CD4-positive, alpha-beta T cell treated with Interleukin-1 beta for 1 hour (primary cell): ENCODE measurements at regions not wholly inside any gene's neighbourhood (a gene's known extent, or its start where the extent isn't known, plus 50 kb on each side); places are given as distances from the start of the nearest gene placed in this dataset.

Experiments used
- DNase-seq, 2 donors: peaks; one replicate each; pipeline ENCODE4 v3.0.0-alpha.2; 2020 to 2022

DNA sequence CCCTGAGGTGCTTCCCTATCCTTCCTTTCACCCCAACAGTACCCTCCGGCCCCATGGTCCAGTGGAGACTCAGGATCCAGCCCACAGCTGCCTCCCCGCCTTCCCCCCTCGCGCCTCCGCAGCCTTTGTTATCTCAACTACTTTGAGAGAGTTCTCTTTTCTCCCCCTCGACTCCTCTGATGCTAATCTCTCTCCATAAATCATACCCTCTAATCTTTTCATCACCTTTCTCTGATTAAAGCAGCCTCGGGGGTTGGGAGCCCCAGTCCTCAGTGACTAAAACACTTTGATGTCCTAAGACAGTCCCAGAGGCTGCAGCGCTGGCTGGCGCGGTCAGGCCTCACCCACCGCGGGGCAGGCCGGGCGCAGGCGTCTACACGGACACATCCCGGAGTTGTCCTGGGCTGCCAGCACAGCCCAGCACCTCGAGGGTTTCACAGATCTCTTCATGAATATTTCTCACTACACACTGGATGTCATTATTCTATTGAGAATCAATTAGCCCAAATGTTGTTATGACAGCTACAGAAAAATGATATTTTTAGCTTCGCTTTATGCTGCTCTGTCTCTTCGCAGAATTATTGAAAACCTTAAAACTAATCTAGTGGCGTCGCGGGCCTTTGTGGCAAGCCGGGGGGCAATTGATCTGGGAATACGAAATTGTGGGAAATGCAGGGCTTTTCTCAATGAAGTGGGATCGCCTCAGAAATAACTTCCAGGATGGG is 289.5 kb downstream of the RRAGC start:
- DNase-seq: no peak

DNA sequence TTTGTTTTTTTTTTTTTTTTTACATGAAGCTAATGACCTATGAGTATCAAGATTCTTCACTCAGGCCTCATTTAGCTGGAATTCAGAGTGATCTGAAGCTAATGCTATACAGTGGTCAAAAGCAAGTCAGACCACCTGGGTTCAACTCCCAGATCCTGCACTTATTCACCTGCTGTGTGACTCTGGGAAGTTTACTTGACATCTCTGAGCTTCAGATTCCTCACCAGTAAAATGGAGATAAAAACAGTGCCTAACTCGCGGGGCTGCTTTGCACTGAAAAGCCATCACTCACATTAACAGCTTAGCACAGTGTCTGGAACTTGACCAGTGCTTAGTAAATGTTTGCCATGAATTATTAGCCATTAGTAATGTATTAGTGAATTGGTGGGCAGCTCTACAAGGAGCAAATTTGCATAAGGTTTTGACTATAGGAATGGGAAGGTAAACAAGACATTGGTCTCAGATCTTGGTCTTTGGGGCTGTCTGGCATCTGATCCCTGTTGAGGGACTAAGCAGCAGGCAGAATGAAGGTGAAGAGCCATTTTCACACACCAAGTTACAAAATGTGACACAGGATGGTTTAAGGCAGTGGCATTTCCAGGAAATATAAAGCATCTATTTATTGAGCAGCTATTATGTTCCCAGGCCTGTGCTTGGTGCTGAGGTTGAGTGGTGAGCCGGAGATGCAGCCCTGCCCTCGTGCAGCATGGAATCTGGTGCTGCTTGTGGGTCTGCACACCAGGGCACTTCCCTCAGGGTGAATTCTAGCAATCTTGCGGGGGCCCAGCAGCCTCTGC is 291.3 kb downstream of the RRAGC start:
- no peak for DNase-seq

DNA sequence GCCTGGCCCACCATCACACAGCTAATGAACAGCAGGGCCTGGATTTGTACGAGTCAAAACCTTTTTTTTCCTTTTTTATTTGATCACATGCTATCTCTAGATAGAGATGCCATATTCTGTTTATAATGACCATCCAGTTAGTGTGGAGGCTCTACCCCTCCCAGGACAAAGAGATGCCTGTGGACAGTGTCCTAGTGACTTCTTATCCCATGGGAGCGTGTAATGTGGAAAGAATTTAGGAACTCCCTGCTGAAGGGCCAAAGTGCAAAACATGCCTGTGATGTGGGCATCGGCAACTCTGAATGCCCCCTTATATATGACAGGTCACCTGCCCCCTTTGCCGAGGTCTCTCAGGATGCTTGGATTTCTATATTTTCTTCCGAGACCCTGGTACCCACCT is 292.2 kb downstream of the RRAGC start:
- no peak for DNase-seq

DNA sequence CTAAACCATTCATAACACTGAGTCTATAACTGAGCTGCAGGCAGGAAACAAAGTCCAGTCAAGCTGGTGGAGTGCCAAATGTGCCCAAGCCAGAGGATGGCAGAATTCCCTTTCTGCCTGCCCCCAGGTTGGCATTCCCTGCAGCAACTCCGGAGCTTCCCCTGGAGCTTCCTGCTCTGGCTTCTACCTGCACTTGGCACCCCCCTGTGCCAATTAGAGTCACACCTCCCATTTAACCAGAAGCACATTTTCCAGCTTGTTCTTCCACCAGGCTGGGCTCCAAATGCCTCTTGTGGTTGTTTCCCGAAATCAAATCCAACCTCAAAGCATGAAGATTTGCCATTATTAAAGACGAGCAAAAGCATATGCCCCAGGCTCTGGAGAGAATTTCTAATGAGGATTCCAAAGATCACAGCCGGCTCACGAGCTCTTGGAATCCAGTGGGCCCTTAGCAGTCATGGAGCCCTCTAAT is 294.5 kb downstream of the RRAGC start:
- no peak for DNase-seq

DNA sequence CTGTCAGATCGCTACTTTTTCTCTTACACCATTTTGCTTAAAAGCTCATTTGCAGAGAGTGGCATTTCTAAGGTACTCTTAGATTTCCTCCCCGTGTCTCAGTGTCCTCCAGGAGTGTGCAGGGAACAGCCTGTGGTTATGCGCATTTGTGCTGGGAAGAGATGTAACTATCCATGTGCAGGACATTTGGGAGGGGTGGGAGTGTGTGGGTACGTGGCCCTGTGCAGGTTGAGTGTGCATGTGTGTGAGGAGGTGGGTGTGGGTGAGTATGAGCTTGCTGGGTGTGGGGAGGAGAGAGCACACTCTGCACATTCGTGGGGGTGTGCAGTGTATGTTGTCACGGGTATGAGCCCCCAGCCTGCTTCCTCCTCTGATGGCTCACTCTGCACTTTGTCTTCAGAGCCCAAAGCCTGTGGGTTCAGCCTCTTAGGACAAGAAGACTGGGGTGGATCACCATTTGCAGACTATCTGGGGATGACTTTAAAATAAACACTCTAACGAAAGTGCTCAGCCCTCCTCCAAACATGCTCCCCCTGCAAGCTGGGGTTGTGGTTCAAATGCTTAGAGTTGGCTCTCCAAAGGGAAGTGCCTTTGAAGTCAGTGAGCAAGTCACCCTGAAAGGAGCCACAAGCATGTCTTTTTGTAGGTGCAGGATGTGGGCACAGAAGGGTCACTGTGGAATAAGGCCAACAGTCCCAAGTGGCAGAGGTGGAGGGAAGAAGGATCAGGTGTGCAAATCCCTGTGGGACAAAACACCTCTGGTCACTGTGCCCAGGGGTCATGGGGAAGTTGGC is 295.4 kb downstream of the RRAGC start:
- DNase-seq: no peak

DNA sequence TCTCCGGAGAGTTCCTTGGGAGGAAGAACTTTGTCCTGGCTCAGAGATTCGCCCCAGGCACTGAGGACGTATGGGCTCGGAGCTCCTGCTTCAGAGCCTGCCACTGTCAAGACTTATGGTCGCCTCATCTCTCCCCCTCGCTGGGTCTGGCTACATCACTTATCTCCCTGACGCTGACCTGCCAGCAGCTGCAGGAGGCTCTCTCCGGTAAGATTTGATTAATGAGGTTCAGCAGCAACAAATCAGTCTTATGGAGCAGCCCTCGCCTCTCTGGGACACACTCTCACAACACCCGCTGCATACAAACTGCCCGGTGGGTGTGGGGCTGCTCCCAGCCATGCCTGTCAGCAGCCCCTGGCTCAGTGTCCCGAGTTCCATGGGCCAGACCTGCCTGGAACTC is 297.8 kb downstream of the RRAGC start:
- DNase-seq: no peak

DNA sequence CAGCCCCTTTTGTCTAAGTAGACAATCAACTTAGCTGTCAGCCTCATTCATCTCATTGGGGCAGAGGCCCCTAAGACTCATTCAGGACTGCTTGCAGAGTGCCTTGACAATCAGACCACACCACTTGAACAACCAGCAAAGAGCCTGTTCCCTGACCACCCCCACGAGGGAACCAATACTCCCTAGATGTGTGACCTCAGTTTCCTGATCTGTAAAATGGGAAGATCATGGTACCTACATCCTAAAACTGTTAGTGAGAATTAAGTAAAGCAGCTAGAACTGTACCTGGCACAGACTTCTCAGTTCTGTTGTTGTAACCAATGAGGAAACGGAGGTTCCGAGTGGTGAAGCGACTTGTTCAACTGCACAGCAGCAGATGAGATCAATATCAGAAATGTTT is 298.5 kb downstream of the RRAGC start:
- DNase-seq: no peak

DNA sequence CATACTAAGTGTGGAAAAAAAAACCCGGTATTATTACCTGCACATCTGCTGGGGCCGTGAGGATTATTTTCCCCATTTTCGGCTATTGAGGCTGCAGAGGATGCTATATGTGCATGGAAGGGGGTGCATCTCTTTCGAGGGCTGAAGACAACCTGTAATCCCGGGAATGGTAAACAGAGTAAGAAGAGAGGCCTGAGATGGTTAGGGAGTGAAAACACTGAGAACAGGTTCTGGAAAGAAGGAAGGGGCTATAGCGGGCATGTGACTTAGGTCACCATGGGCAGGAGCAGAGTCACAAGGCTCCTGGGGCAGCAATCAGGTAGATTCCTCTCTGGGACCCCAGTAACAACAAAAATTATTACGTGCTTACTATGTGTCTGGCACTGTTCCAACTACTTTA is 299.1 kb downstream of the RRAGC start:
- no peak for DNase-seq

DNA sequence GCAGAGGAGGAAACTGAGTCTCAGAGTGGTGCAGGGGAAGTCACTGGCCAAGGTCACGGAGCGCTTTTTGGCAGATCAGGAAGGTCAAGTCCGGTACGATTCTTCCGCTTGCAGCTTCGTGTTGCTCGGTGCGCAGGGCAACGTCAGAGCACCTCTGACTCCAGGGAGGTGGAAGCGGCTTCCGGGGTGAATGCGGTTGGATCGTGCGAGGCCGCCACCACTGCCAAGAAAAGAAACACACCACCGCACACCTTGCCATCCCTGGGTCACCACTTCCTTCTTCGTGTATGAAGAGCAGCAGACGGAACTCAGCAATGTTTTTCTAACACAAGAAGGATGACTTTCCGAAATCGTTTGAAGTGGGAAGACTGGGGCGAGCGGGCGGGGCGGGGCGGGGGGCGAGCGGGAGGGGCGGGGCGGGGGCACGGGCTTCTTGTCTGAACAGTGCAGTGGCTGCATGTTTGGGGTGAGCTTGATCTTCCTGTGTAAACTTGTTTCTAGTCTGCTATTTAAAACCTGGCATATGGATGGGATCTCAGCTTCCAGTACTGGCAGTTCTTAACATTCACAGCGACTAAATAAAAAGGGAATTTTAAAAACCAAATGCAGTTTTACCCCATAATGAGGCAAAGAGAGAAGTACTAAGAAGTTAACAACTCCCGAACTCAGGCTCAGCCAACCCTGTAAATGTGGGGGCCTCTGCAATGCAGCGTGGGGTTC is 300.0 kb downstream of the RRAGC start:
- peak; percentile 82 to 87 for DNase-seq

DNA sequence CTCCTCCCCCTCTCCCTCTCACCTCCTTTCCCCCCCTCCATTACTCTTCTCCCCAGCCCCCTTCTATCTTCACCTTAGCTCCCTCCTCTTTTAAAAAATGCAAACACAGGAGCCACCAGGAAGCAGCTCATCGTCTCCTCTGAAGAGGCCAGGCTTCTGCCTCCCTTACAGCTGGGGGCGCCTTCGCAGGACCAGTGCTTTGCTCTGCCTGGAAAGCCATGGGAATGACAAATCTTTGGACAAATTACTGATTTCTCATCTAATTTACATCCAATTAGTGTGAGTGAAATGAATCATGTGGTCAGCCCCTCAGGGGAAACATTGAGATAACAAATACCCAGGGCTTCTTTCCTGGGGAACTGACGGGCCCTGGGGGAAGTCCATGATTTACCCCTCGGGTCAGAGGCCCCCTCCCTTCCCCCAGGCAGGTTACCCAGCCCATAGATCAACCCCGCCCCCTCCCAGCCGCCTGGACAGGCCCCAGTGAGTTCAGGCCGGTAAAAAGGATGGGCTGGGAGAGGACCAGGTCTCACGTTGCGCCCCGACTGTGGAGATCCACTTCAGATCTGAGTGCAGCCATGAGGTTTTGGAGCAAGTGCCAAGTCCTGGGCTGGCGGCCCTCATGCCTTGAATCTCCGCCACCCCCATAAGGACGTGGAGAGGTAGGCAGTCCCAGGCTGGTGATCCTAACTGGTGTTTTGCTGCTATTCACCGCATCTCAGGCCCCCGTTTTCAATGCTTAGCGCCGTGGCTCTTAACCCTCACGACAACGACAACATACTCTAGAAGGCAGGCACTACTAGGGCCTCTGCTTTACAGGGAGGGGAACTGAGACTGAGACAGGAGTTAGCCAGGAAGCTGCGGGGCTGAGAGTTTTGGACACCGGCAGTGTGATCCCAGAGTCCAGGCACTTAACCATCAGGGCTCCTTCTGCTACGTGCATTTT is 300.8 kb downstream of the RRAGC start:
- DNase-seq: peak; percentile 2 to 3

DNA sequence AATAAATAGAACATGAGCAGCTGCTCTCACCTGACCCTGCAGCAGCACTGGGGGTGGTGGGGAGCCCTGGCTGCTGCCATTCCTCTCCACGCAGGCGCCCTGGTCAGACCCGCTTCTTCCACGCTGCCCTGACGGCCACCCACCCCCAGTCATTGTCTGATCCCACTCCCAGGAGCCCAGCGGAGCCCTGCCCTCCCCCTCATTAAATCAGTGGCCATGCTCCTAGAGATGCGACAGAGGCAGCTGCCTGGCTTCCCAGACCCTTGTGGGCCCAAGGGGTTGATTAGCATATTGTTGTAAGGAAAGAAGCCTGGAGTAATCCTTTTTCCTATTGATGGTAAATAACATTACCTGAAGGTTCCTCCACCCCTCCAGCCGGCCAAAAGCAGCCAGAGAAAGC is 301.5 kb downstream of the RRAGC start:
- no peak for DNase-seq

DNA sequence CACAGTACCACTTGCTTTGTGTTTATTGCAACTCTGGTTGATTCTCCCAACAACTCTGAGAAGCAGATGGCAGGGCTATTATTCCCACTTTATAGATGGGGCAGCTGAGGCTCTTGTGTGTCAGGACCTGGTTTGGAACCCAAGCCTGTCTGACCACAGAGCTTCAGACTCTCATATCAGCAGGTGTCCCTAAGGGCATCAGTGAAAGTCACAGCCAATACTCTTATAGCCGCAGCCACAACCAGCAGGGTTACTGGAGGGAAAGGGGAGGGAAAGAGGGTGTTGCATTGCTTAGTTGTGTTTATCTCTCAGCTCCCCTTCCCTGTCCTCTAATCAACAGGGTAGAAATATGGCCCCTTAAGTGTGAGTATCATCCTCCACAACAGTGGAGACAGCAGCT is 304.0 kb downstream of the RRAGC start:
- DNase-seq: no peak

DNA sequence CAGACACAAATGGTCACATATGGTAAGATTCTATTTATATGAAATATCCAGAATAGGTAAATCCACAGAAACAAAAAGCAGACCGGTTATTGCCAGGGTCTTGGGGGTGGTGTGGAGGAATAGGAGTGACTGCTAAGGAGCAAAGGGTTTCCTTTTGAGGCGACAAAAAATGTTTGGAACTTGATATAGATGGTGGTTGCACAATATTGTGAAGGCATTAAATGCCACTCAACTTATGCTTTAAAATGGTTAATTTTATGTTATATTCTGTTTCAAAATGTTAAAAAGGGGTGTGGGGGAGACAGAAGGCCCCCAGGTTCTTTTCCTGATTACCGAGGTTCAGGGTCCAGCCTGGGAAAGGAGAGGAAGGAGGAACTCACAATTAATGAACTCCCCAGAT is 304.4 kb downstream of the RRAGC start:
- no peak for DNase-seq

DNA sequence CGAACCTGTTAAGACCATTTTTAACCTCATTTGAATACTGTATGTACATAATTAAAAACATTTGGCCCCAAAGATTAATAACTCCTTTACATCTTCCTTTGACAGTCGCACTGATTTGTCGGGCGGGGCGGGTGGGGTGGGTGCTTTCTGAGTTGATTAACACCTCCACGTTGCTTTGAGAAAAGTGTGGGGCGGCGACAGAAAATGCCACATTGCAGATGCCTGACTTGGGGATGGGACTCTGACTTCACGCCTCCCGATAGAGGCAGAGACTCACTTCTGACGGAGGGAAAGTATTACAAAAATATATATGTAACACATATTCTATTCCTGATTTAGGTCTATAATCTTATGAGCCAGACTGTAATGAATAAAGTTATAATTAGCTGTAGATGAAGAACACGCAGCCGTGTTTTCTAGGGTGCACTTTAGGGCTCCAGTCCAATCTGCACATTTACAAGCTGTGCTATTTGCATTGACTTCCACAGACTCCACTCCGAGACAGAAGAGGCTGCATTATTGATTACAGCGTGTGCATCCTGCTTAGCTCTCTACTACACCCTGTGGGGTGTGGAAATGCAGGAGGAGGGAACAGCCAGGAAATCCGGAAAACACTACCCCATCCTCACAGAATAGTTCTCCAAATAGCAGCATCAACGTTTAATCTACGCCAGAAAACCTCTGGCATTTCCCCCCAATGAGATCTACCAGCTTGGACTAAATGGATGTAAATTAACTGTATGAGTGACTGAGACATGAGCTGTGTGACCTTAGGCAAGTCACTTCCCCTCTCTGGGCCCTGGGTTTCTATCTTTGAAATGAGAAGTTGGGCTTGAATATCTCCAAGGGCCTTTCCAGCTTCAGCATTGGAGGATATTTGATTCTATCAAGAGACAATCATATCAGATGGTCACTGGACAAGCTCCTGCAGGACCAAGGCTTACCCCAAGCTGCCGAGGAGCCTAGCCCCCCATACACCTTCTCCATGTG is 308.0 kb downstream of the RRAGC start:
- no peak for DNase-seq

DNA sequence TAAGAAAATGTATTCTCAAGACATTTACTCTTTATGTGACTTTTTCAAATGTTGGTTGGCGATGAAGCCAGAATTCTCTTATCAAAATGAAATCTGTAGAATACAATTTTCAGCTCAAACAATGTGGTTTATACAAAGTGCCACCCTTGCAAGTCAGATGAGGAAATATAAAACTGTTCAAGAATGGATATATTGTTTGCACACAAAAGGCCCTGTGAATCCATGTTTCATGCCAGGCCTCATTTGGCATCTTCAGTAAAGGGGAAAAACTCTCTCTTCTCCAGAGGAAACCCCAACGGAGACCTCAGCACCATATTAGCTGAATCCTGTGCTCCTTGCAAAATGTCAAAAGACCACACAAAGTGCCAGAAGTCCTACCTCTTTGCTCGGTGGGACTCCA is 310.4 kb downstream of the RRAGC start:
- DNase-seq: no peak

DNA sequence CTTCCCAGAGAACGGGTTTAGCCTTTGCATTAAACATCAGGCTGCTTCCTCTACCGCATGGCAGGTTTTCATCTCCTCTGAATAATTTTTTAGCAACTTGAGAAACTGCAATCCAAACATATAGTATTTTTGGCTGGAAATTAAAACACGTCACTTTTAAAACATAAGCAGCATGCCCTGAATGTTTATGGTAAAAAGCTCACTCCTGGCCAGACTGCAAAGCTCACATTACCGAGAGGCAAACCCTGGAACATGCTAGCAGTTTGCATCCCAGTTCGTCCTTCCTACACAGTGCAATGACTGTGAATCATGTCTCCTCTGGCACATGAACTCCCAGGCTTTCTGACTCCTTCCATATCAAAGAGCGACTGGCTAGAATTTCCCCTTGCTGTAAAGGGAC is 312.3 kb downstream of the RRAGC start:
- no peak for DNase-seq

DNA sequence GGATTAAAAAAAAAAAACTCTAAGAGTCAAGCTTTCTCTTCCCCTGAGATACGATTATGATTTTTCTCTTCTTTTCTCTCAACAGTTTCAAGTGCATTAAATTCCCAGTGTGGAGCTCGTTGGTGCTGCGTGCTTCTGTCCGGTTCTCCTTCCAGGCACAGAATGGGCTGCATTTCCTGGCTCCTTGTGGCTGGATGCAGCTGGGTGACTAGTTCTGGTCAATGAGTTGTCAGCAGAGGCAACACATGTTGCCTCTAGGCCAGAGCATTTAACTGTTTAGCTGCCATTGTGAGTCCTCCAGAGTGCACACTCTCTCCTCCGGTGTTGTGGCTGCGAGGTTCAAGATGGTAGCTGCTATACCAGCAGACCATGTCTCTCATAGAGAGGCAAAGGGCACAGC is 312.9 kb downstream of the RRAGC start:
- no peak for DNase-seq

DNA sequence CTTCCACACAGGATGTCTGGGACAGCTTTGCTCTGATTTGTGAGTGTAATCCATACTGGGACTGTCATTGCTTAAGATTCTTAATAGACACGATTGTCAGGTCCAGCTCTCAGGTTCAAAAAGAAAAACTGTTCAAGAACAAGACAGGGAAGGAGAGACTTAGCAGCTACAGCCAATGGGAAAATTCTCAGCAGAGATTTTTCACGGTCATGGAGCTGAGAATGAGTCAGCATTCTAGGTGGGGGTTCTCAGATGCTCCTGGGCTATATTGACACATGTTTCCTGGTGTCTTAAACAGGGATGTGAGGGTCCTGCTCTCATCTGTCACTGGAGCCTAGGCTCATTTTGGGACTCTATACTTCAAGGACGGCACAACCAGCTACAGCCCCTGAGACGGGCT is 318.3 kb downstream of the RRAGC start:
- DNase-seq: no peak

DNA sequence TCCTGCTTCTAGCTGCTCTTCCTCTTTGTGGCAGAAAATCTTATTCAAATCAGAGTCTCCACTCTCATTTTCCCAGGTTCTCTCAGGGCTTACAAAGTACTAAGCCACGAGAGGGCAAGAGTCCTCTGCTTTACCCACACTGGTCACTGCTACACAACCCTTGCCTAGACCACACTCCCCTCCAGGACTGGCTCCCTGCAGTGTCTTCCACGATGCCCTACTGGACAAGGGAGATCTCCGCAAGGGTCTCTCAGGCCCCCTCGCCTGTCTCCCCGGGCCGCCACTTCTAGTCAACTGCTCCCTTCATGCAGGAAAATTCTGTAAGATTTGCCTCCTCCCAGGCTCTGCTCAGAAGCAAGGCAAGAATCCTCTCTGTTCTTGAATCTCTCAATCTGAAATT is 319.6 kb downstream of the RRAGC start:
- DNase-seq: no peak

DNA sequence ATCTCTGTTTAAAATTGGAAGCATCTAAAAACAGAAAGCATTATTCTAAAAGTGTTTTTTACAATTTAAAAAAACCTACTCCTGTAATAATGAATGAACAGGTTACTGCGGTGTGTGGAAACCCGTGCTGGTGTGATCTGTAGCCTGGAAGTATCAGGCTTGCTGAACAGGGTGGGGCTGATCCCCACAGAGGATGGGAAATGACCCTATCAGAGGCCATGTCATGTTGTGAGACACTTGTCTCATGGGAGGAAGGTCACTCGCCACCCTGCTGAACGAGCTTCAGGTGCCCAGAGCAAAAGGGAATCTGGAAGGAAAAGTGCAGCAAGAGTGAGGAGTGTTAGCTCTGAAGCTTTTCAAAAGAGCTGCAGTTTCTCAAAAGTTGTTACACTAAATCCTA is 320.7 kb downstream of the RRAGC start:
- no peak for DNase-seq

DNA sequence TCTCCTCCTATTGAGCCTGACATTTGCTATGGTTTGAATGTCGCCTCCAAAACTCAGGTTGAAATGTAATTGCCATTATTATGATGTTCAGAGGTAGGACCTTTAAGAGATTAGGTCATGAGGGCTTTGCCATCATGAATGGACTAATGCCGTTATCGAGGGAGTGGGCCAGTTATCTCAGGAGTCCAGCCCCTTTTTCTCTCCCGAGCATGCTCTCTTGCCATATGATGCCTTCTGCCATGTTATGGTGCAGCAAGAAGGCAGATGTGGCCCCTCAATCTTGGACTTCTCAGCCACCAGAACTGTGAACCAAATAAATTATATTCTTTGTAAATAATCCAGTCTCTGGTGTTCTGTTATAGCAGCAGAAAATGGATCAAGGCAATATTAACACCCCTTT is 323.5 kb downstream of the RRAGC start:
- no peak for DNase-seq
